HG02642 (cell line): ENCODE measurements at regions not wholly inside any gene's neighbourhood (a gene's known extent, or its start where the extent isn't known, plus 50 kb on each side); places are given as distances from the start of the nearest gene placed in this dataset.
A peak's percentile ranks its signal among the peaks of the same experiment; 100 is the strongest.

Source experiments
- ATAC-seq: cut with Tn5 transposase; IDR thresholded peaks from one replicate; pipeline ENCODE4 v1.9.1; 2021; ENCODE audit warnings: mild to moderate bottlenecking; ENCODE audit not compliant: unreplicated experiment, poor library complexity

GRCh38 chr1:114315631-114316030 is 162.0 kb upstream of the SYT6 start:
- ATAC-seq = no peak

GRCh38 chr1:114314576-114314975 is 160.9 kb upstream of the SYT6 start:
- ATAC-seq = no peak

GRCh38 chr1:114314098-114314497 is 160.4 kb upstream of the SYT6 start:
- ATAC-seq = no peak

- no peak for ATAC-seq
Observed at GRCh38 chr1:114310695-114311271, 157.1 kb upstream of the SYT6 start.

GRCh38 chr1:114302821-114303220 is 149.2 kb upstream of the SYT6 start:
- no peak for ATAC-seq

GRCh38 chr1:114299331-114299975 is 145.8 kb upstream of the SYT6 start:
- ATAC-seq = no peak

- ATAC-seq = no peak
Observed at GRCh38 chr1:114298008-114298407, 144.3 kb upstream of the SYT6 start.

DNA sequence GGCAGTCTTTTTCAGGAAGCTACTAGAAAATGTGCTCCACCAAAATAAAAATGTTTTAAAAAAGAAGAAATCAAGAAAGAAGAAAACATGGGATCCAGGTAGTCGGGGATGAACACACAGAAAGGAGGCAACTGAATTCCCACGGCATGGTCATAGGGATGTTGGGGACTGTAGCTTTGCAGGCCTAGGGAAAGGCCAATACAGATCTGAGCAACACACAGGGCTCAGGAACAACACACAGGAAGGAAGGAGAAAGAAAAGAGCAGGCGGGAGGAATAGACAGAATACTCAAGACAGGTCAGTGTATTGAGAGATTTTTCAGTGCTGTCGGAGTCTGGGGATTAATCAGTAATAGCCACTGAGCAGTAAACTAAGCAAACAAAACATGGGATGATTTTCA is 142.7 kb upstream of the SYT6 start:
- no peak for ATAC-seq

- ATAC-seq = no peak
Observed at GRCh38 chr1:114295321-114295720, 141.7 kb upstream of the SYT6 start.

- no peak for ATAC-seq
Observed at GRCh38 chr1:114292835-114293234, 139.2 kb upstream of the SYT6 start.

DNA sequence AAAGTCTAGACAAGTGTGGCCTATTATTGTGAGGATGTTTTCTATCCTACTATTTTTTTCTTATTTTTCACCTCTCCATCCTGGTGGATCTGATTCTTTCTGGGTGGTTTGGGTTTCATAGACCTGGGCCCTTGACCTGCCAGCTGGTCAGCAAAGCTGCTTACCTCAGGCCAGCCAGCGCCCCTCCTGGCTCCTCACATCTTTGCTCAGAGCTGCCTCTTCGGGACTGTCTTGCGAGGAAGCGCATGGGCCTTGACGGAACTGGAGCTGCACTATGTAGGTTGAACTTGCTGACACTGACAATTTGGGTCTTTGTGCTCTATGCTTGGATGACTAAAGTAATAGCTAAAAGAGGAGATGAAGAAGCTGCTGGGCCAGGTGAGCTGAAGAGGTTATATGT is 138.5 kb upstream of the SYT6 start:
- ATAC-seq = no peak

DNA sequence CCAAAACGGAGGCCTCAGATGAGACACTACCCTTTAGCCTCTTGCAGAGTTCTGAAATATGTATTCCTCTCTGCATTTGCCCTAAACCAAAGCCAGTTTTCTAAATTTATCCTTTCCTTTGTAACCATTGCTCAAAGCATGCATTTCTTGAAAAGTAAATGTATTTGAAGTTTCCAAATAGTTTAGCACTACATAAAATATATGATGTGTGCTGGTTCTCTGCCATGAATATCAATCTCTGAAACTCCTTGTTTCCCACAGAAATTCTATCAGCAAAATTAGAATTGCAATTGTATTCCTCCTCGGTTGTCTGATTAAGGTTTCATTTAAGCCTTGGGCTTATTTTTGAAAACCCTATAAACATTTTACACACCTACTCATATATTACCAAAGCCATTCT is 137.1 kb upstream of the SYT6 start:
- no peak for ATAC-seq

DNA sequence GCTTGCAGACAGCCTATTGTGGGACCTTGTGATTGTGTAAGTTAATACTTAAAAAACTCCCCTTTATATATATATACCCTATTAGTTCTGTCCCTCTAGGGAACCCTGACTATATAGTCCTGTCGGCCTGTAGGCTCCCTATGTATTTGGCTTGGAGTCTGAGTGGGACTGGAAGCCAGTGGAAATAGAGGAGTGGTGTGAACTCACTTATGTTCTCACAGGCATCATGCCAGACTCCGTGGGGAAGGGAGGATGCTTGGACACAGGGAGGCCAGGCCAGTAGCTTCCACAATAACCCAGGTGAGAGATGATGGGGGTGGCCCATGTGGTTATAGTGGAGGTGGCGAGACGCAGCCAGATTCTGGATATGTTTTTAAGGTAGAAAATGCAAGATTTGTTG is 136.7 kb upstream of the SYT6 start:
- ATAC-seq = no peak

DNA sequence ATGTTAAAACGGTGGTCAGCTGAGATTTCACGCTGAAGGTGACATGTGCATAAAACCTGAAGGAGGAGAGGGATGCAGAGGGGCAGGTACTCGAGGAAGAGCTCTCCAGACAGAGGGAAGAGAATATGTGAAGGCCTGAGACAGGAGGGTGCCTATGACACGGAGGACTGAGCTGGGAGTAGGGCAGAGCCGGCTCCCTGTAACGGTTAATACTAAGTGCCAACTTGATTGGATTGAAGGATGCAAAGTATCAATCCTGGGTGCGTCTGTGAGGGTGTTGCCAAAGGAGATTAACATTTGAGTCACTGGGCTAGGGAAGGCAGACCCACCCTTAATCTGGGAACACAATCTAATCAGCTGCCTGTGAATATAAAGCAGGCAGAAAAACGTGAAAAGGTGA is 136.2 kb upstream of the SYT6 start:
- ATAC-seq = no peak

- ATAC-seq = no peak
Observed at GRCh38 chr1:114289306-114289705, 135.6 kb upstream of the SYT6 start.

DNA sequence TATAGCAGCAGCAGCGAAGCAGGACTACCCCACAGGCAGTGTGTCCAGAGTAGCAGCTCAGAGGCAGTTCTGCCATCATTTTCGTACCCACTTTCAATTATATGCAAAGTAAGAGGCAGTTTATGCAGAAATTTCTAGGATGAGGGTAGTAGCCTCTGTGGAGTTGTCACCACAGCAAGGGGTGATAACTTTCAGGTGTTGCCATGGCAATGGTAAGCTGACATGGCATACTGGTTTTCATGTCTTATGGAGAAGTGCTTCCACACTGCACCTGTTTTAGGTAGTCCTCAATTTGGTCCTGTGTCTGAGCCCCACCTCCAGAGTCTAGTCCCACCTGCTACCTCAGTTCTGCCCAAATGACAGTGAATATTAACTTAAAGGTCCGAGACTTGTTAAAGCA is 133.3 kb upstream of the SYT6 start:
- no peak for ATAC-seq

- no peak for ATAC-seq
Observed at GRCh38 chr1:114286179-114286578, 132.5 kb upstream of the SYT6 start.

DNA sequence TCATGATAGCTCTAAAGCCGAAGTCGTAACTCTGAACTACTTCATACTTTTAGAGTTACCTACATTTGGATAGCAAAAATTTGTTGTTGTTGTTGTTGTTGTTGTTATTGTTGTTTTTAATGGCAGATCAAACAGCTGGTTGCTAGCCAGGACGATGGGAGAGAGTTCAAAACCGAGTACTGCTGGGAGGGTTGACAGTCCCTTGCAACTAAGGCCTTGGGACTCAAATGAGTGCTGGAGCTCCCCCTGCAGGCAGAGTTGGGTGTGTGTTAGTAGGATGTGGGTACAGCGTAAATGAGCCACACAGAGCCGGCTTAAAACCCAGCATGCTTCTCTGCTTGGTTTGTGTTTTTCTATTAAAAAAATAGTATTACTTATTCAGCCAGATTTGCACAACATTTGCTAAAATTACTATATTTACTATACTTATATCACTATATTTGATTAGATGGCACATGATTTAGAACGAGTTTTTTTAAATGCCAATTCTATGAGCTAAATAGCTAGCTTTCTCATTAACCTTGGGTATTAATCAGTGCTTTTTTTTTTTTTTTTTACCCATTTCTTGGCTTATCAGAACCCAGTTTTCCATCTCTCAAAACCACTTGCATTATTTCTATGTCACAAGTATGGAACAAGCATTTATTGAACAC is 129.2 kb upstream of the SYT6 start:
- peak; percentile 93 for ATAC-seq

GRCh38 chr1:114278911-114279310 is 125.2 kb upstream of the SYT6 start:
- ATAC-seq = no peak

DNA sequence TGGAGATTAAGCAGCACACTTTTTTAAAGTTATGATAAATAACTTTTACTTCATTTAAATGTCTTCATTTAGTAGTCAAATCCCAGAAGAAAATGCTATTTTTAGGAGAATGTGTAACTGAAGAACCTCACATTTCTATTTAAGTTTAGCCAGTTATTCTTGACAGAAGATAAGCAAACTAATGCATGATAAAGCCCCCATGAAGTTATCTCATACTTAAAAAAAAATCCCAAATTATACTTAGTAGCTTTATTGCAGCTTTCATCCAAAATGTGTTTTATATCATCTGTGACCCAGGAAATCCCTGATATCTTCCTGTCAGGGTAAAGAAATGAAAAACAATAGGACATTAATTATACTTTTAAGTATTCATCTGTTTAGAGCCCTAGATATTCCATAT is 124.8 kb upstream of the SYT6 start:
- no peak for ATAC-seq

- no peak for ATAC-seq
Observed at GRCh38 chr1:114274621-114275317, 121.1 kb upstream of the SYT6 start.
